ENCODE measurements at regions not wholly inside any gene's neighbourhood (a gene's known extent, or its start where the extent isn't known, plus 50 kb on each side); places are given as distances from the start of the nearest gene placed in this dataset.

DNA sequence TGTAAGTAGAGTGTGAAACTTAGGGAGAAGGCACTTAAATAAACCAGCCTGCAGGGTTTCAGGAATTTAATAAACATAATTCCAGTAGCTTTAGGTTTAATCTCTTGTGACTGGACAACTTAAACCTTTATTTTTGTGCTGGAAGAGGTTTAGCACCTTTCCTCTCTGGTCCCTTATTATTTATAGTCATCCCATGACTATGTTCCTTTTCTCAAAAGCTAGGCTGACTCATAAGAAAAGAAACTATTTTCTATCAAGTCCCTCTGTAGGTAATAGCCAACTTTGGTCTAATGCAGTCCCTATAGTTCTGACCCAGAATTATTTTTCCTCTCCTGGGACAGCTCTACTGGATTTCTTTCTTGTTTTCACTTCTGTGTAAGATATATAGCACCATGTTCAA, 588.9 kb downstream of the NR2F1-AS1 start:
- TF ChIP-seq RFX5 (IDR thresholded peaks at IDR 0.05; ENCODE audit: low read depth, low read length) (no peak), CTCF (IDR thresholded peaks at IDR 0.05 in 2 of 3, conservative IDR thresholded peaks at IDR 0.05 in 1 of 3; ENCODE audit: control insufficient read depth in 2 of 3, extremely low read depth in 1 of 3, insufficient read depth in 1 of 3, low read depth in 3 of 3, low read length in 3 of 3) (no peak), SREBF1 (IDR thresholded peaks at IDR 0.05; ENCODE audit: low read length) (no peak), TAF1 (IDR thresholded peaks at IDR 0.05; ENCODE audit: borderline replicate concordance, low read depth, low read length) (no peak), POLR2A (IDR thresholded peaks at IDR 0.05; ENCODE audit: low read depth, low read length) (no peak)
- TF ChIP-seq, protein P1, sequence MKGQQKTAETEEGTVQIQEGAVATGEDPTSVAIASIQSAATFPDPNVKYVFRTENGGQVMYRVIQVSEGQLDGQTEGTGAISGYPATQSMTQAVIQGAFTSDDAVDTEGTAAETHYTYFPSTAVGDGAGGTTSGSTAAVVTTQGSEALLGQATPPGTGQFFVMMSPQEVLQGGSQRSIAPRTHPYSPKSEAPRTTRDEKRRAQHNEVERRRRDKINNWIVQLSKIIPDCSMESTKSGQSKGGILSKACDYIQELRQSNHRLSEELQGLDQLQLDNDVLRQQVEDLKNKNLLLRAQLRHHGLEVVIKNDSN (IDR thresholded peaks at IDR 0.05; ENCODE audit: borderline replicate concordance, extremely low read length, insufficient read depth, low read depth, low read length), result no peak

All from GM12878 (cell line).